HG03039 (cell line): ENCODE measurements at regions not wholly inside any gene's neighbourhood (a gene's known extent, or its start where the extent isn't known, plus 50 kb on each side); places are given as distances from the start of the nearest gene placed in this dataset.

Experiments used
- ATAC-seq: cut with Tn5 transposase; IDR thresholded peaks from one replicate; pipeline ENCODE4 v1.9.1; 2021; ENCODE audit warnings: mild to moderate bottlenecking, moderate library complexity; ENCODE audit not compliant: unreplicated experiment

DNA sequence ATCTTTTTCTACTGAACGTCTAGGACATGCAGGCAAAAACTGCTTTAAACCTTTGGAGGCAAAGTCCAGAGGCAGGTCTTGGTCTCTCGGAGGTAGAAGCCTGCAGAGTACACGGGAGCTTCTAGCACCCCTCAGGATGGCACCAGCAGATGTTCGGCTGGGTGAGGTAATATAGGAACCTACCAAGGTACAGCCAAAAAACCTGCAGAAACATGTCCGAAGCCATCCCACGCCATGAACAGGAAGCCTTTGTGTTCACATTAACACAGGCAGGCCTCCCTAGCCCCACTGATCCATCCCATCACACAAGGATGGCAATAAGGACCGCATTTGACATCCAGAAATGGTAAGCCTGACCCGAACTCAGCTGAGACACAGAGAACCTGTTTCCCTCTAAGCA is 157.9 kb upstream of the HES1 start:
- ATAC-seq: no peak

GRCh38 chr3:193978486-193978885 is 157.5 kb upstream of the HES1 start:
- ATAC-seq: no peak

DNA sequence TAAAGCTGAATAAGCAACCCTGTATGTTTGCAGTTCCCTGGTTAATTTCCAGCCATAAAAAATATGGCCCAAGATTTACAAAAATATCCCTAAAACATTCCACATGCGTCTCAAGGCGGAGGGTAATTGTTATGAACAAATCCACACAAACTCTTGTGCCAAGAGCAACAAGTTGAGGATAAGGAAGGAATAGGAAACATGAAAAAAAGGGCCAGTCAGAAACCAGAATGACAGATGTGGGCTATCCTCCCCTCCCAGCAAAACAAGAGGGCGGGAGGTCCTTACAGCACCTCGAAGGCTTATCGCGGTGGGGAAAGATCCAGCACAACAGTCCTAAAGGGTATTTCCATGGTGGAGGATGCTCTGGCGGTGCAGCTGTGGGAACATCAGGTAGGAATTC is 155.6 kb upstream of the HES1 start:
- ATAC-seq: no peak

DNA sequence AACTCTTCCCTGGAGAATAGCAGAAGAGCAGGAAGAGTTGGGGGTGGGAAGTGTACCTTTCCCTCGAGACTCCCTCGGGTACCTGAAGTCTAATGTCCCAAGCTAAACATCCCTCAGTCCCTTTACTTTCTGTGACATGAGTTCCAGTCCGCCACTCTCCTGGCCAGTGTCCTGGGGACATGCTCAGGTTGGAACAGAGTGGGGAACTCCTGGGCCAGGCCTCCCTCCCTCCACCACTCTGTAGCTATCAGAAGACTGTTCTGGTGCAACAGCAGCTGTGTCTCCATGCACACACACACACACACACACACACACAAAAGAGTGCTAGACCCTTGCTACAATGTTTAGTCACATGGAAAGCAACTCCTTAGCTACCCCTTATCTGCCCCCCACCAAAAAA is 155.0 kb upstream of the HES1 start:
- ATAC-seq: no peak

DNA sequence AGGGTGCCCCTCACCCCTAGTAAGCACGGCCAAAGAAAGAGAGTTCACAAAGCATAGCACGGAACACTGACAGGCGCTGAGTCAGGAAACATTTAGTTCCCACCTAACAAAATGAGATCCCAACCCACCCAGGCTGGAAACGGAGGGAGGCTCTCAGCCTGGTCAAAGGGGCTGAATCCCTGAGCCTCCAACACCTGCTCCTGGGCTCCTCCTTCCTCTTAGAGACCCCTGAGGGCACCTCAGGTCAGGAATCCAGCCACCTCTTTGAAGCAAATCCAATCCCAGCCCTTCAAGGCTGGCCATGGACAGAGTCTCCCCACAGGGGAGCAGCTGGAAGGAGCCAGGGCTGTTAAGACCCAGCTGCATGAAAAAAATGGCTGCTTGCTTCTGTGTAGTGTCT is 154.4 kb upstream of the HES1 start:
- ATAC-seq: no peak

- ATAC-seq: no peak
These were observed 153.7 kb upstream of the HES1 start for GRCh38 chr3:193982258-193982659.

DNA sequence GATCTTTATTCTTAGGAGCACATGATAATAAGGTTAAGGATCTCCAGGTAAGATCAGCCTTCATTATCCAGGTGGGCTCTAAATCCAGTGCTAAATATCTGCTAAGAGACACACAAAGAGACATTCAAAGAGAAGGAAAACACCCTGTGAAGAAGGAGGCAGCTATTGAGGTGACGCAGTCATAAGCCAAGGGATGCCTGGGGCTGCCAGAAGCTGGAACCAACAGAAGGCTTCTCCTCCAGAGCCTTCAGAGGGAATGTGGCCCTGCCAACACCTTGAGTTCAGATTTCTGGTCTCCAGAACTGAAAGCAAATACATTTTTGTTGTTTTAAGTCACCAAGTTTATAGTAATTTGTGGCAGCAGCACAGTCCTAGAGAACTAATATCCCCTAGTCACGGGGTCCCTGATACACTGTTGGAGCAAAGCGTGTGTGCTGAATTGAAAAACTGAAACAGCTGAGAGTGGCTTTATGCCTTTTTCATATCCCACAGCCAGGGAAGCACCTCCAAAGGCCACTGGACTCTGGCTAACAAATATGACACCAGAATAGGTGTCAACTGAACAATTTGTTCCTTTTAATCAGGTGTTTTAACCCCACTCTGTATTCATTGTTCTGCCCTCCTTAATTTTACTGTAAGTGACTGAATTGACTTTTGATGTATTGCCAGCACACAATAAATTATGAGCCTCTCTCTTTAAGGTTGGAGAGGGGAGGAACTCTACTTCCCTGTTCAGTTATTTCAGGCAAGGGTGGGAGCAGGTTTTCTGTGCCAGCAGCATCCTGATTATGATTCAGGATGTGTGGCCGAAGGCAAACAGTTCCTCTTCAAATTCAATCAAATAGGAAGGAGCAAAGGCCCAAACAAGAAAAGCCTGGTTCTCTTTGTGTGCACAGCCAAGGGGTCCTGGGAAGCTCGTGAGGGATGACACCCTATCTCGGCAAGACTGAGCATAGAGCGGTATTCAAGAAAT is 151.8 kb upstream of the HES1 start:
- ATAC-seq: no peak

DNA sequence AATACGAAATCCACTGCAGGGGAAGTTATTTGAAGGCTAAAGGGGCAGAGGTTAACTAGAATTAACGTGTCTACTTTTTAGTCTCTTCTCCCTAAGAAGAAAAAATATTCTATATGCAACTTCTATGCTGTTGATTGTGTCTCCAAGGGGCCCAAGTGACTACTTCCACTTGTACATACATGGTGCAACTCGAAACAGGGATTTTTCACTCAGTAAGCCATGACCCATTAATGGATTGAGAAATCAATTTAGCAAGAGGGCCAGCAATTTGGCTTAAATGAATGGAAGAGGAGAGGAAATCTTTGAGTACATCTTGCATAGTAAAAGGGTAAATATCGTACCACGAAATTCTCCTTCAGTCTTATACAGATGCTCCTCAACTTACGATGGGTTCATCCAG is 151.1 kb upstream of the HES1 start:
- no peak for ATAC-seq

DNA sequence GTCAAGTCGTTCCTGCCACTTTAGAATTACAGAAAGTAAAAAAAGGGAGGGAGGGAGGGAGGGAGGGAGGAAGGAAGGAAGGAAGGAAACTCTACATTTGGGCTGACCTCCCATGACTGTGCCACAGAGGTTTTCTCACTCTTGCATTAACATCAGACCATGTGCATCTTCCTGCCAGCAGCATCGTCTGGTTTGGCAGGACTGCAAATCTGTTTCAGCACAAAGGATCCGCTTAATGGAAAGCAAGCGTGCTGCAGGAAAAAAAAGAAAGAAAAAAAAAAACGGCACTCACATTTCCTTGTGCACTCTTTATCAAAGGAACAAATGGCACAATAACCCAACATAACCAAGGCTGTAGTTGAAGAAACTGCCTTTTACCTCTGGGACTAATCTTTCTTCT is 148.8 kb upstream of the HES1 start:
- no peak for ATAC-seq

DNA sequence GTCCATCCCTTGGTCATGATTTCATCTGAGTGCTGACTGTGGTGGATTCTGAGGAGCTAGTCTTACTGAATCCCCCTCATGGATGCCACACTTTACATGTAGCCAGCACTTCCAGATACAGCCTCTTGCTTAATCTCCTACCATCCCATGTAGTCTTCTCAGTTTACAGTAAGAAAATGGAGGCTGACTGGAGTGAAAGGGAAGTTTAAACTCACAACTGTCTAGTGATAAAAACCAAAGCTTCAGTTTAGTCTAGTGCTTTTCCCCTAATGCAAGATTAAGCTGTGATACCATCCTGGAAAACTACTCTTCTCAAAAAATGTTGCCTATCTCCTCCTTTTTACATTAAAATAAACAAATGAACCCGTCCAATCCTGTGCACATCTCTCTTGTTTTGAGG is 146.8 kb upstream of the HES1 start:
- ATAC-seq: no peak

- ATAC-seq: no peak
These were observed 144.1 kb upstream of the HES1 start for GRCh38 chr3:193991666-193992424.

DNA sequence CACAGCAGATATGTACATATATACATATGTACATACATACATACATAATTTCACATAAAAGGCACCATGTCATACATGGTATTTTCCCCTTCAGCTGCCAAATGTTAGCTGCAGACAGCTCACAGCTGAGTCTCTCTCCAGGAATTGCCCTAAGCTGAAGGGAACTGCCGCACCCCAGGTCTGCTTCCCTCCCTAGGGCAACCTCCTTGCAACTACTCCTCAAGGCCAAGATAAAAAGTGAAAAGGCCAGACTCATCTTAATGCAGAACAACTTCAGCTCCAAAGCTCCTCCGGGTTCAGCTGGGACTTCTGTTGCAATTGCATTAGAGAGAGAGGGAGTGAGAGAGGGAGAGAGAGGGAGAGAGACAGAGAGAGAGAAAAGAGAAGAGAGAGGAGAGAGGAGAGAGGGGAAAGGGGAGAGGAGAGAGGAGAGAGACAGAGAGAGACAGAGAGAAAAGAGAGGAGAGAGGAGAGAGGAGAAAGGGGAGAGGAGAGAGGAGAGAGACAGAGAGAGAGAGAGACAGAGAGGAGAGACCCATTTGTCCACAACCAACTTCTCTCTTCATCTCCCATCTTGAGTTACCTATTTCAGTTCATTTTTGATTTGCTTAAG is 143.4 kb upstream of the HES1 start:
- ATAC-seq: no peak

DNA sequence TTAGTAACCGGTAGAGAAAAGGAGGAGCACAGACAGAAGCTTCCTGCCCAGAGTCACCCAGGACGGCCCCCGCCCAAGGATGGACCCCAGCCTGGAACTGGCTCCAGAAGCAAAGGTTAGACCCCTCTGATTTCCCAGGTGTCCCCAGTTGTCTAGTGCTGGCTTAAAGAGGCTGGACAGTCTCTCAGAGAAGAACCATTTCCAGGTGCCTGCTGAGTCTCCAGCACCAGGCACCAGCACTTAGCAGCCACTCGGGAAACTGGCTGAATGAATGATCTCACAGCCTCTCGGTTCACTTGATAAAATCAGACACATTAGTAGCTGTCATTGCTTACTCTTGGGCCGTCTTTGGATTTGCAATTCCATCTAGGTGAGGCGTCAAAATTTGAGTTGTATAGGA is 139.7 kb upstream of the HES1 start:
- ATAC-seq: no peak

- ATAC-seq: no peak
These were observed 139.3 kb upstream of the HES1 start for GRCh38 chr3:193996641-193997089.

GRCh38 chr3:193997228-193998122 is 138.5 kb upstream of the HES1 start:
- ATAC-seq: no peak

DNA sequence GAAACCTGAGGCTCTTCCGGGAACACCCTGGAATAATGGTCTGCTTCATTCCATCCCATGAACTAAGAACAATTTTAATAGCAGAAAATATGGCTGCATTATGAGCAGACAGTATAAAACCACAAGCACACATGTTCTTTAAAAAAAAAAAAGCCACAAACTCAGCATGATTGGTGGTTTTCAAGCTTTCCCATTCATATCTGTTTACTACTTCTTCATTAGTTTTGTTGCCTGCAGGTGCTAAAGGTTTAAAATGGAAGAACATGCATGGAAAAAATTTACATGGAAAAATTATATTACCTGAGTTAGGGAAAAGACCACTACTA is 137.9 kb upstream of the HES1 start:
- no peak for ATAC-seq

DNA sequence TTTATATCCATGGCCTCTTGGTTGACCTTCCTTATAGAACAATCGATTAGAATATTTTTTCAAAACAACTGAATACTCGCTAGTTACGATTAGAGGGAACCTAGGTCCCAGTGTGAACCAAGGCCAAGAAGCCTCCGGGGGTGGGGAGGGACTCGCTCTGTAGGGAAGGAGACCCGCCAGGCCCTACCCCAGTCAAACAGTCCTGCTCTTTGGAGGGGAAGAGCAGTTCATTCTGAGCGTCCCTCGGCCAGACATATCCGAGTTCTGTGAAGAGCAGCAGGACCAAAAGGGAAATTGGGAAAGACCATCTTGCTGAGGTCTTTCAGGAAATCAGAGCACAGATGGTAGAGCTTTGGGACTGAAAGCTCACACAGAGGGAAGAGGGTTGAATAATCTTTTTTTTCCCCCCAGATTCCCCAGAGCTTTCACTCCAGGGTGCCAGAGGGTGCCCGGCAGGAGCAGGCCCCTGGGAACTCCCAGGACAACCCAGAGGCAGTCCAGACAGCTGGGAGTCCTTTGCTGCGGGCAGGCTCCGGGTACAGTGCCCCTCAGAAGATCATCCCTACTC is 137.2 kb upstream of the HES1 start:
- ATAC-seq: no peak

GRCh38 chr3:194000100-194000499 is 135.8 kb upstream of the HES1 start:
- ATAC-seq: no peak

DNA sequence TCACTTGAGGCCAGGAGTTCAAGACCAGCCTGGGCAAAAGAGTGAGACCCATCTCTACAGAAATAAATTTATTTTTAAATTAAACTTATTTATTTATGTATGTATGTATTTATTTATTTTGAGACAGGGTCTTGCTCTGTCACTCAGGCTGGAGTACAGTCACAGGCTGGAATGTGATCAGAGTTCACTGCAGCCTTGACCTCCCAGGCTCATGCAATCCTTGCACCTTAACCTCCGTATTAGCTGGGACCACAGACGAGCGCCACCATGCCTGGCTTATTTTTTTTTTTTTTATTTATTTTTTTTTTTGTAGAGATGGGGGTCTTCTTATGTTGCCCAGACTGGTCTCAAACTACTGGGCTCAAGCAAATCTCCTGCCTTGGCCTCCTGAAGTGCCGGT is 135.2 kb upstream of the HES1 start:
- ATAC-seq: no peak

DNA sequence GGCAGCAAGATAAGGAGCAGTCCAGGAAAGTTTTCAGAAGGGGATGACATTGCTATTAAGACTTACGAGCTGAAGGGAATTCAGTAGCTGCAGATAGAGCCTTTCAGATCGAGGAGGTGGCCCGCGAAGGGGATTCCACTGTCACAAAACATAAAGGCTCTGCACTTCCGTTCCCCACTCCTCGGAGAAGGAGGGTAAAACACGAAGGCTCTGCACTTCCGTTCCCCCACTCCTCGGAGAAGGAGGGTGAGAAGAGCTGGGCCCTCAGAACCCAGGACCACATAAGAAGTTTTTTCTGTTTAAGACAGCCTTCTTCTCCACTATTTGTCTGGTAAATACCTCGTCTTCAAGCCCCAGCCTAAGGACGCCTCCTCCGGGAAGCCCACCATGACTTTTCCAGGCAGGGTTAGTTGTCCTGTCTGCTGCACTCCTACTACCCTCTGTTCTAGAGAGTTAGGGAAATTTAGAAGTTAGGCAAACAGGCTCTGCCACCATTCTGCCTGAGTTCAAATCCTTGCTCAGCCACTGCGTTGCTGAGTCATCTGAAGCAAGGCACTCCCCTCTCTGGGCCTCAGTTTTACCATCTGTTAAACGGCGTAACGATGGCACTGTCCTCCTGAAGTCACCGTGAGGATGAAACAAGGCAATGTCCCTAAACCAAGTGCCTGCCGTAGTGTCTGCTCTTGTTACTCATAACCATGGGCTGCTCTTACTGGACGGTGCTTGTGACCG is 134.1 kb upstream of the HES1 start:
- no peak for ATAC-seq
